Endothelial cell of umbilical vein (primary cell): ENCODE measurements at regions not wholly inside any gene's neighbourhood (a gene's known extent, or its start where the extent isn't known, plus 50 kb on each side); places are given as distances from the start of the nearest gene placed in this dataset.
"Not testable (repeated sequence)": the region's sequence is repeated elsewhere in the genome, so short reads cannot be mapped to it uniquely, and the experiment has no call there.

Experiments
- BruUV-seq: library from RNA; stranded (reverse); fragments of 400-500 nt; replicated peaks from 2 replicates; lab custom pipeline; 2021; lab: Mats Ljungman, UMichigan
- CTCF ChIA-PET: fragments of 300-600, 350-600 bp; sonication (Branson Sonifier 250); formaldehyde crosslinking; loops from one replicate; lab custom pipeline; 2021; ENCODE audit warnings: antibody characterized with exemption, inconsistent platforms; lab: Charles Lee
- POLR2A ChIA-PET: fragments of 300-600, 350-600 bp; sonication (Branson Sonifier 250); formaldehyde crosslinking; loops from one replicate; lab custom pipeline; 2021; ENCODE audit warnings: antibody characterized with exemption, inconsistent platforms; lab: Charles Lee
- DNase-seq: peaks from one replicate; pipeline ENCODE4 v3.0.0-alpha.2; 2011; ENCODE audit warnings: low read depth, low spot score
- FAIRE-seq: peaks from 2 replicates; lab custom pipeline; 2011; peaks lifted over from hg19 to GRCh38; lab: Jason Lieb, UNC
- H2AFZ ChIP-seq: 2 replicates; pipeline ENCODE4 v1.6.0; 2012; ENCODE audit warnings: low read depth, low read length, control low read depth, inconsistent platforms
- H3K27ac ChIP-seq: 2 replicates; pipeline ENCODE4 v1.5.1; 2011; ENCODE audit warnings: low read depth, mild to moderate bottlenecking, control low read depth, low read length, moderate library complexity; ENCODE audit not compliant: insufficient read depth
- H3K27me3 ChIP-seq, 2 experiments: 2 replicates each; pipeline versions ENCODE4 v1.6.0 to v1.6.1; 2011; ENCODE audit warnings: low read length in 2 of 2, mixed read lengths in 1 of 2; ENCODE audit not compliant: control insufficient read depth in 2 of 2, insufficient read depth in 2 of 2
- H3K36me3 ChIP-seq, 2 experiments: 2 replicates in 1 of 2; 3 replicates in 1 of 2; pipeline ENCODE4 v1.5.1; 2011; ENCODE audit warnings: low read length in 2 of 2, mild to moderate bottlenecking in 1 of 2, moderate library complexity in 1 of 2; ENCODE audit not compliant: control insufficient read depth in 2 of 2, insufficient read depth in 2 of 2; ENCODE audit errors: extremely low read depth in 1 of 2
- H3K4me1 ChIP-seq: 3 replicates; pipeline ENCODE4 v1.5.1; 2011; ENCODE audit warnings: mild to moderate bottlenecking, low read length; ENCODE audit not compliant: control insufficient read depth, insufficient read depth; ENCODE audit errors: extremely low read depth
- H3K4me2 ChIP-seq: 2 replicates; pipeline ENCODE4 v1.6.1; 2011; ENCODE audit warnings: low read length, control low read depth, mixed read lengths; ENCODE audit not compliant: insufficient read depth
- H3K4me3 ChIP-seq, 3 experiments: fragments of 200-600 bp in 1 of 3; sonication (generic), shearing (Covaris generic) in 1 of 3; replicated peaks in 1 of 3; 2 replicates each; pipeline ENCODE4 v1.5.1; 2011 to 2016; ENCODE audit warnings: control low read depth in 3 of 3, low read length in 3 of 3, mild to moderate bottlenecking in 2 of 3, inconsistent platforms in 1 of 3, low read depth in 1 of 3, moderate library complexity in 1 of 3; ENCODE audit not compliant: insufficient read depth in 1 of 3
- H3K79me2 ChIP-seq: 2 replicates; pipeline ENCODE4 v1.6.0; 2012; ENCODE audit warnings: low read length, inconsistent platforms; ENCODE audit not compliant: control insufficient read depth, insufficient read depth
- H3K9ac ChIP-seq: replicated peaks from 2 replicates; pipeline ENCODE3; 2011; ENCODE audit warnings: low read length, control low read depth; ENCODE audit not compliant: insufficient read depth; ENCODE audit errors: extremely low read depth
- H3K9me1 ChIP-seq: replicated peaks from 3 replicates; pipeline ENCODE4 v1.6.0; 2011; ENCODE audit warnings: mild to moderate bottlenecking, low read length; ENCODE audit not compliant: control insufficient read depth, insufficient read depth; ENCODE audit errors: extremely low read depth
- H3K9me3 ChIP-seq: replicated peaks from 2 replicates; pipeline ENCODE4 v1.5.1; 2012; ENCODE audit warnings: low read length, inconsistent platforms; ENCODE audit not compliant: control insufficient read depth, insufficient read depth
- H4K20me1 ChIP-seq: replicated peaks from 2 replicates; pipeline ENCODE3; 2011; ENCODE audit warnings: mild to moderate bottlenecking, low read length; ENCODE audit not compliant: control insufficient read depth, insufficient read depth; ENCODE audit errors: extremely low read depth
- dilution Hi-C: fragments of 300-500 bp; cut with MboI; formaldehyde crosslinking; loops from one replicate; pipeline ENCODE4 v1.15.0; 2019; ENCODE audit warnings: low sequenced_read_pairs; ENCODE audit not compliant: extremely low pct_ligation_motif_present
- intact Hi-C: fragments of 100-400 bp; cut with micrococcal nuclease; formaldehyde crosslinking; loops from one replicate; pipeline ENCODE4 v1.10.0; 2022

- H3K36me3 ChIP-seq, H3K4me2 ChIP-seq, H4K20me1 ChIP-seq, H2AFZ ChIP-seq, POLR2A ChIA-PET, H3K27ac ChIP-seq, CTCF ChIA-PET, H3K9ac ChIP-seq, DNase-seq, H3K4me1 ChIP-seq, intact Hi-C loops, H3K79me2 ChIP-seq, H3K9me1 ChIP-seq, H3K4me3 ChIP-seq, H3K9me3 ChIP-seq, H3K27me3 ChIP-seq, dilution Hi-C loops, BruUV-seq, FAIRE-seq: not testable (repeated sequence)
Measured at GRCh38 chr1:83401146-83401545, 597.8 kb downstream of the TTLL7 start.

DNA sequence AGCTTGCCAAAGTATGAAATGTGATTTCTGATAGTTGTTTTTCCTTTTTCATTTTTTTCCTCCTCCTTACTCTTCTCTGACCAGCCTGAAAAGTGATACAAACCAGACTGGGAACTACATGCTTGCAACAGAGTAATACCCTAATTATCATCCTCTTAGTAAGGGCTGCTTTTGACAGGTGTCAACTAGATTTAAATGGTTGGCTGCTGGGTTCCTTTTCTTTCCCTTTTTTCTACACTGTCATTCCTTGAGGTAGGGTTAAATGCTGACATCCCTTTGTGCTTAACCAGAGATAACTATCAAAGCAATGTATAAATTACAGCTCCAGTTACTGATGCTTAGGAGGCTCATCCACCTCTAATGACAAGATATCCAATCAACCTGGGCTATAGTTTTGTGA, 598.8 kb downstream of the TTLL7 start:
- BruUV-seq, POLR2A ChIA-PET, H3K4me1 ChIP-seq, H3K27me3 ChIP-seq, H2AFZ ChIP-seq, FAIRE-seq, H3K9me1 ChIP-seq, CTCF ChIA-PET, H3K4me2 ChIP-seq, dilution Hi-C loops, H3K36me3 ChIP-seq, intact Hi-C loops, H3K9me3 ChIP-seq, DNase-seq, H3K9ac ChIP-seq, H3K27ac ChIP-seq, H3K79me2 ChIP-seq, H3K4me3 ChIP-seq, H4K20me1 ChIP-seq: not testable (repeated sequence)

DNA sequence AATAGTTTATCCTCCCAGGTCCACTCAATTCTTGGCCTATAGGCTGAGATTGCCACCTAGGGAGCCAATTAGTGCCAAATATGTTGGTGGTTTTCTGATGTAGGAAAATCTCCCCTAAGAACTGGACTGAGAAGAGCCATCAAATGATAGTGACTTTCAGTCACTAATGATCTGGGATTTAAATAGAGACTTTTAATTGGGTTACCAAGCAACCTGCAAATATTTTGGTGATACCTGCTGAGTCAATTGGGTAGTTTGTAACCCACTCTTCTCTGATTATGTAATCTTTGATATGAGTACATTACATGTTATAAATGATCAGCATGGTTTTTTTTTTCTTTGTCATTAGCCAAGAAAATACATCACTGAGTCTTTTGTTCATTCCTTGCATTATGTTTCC, 600.8 kb downstream of the TTLL7 start:
- BruUV-seq, H3K9me3 ChIP-seq, H3K27ac ChIP-seq, dilution Hi-C loops, H3K79me2 ChIP-seq, H3K4me2 ChIP-seq, H4K20me1 ChIP-seq, FAIRE-seq, H3K9ac ChIP-seq, POLR2A ChIA-PET, DNase-seq, CTCF ChIA-PET, H2AFZ ChIP-seq, H3K27me3 ChIP-seq, intact Hi-C loops, H3K9me1 ChIP-seq, H3K36me3 ChIP-seq, H3K4me3 ChIP-seq, H3K4me1 ChIP-seq: not testable (repeated sequence)

GRCh38 chr1:83395130-83395529, 603.8 kb downstream of the TTLL7 start:
- BruUV-seq, H4K20me1 ChIP-seq, H3K4me2 ChIP-seq, H2AFZ ChIP-seq, POLR2A ChIA-PET, DNase-seq, H3K9ac ChIP-seq, H3K79me2 ChIP-seq, H3K9me1 ChIP-seq, H3K9me3 ChIP-seq, H3K4me1 ChIP-seq, intact Hi-C loops, H3K27ac ChIP-seq, CTCF ChIA-PET, FAIRE-seq, H3K27me3 ChIP-seq, dilution Hi-C loops, H3K36me3 ChIP-seq, H3K4me3 ChIP-seq: not testable (repeated sequence)
